LHCN-M2 (cell line): ENCODE measurements at regions not wholly inside any gene's neighbourhood (a gene's known extent, or its start where the extent isn't known, plus 50 kb on each side); places are given as distances from the start of the nearest gene placed in this dataset.
"Not testable (repeated sequence)": the region's sequence is repeated elsewhere in the genome, so short reads cannot be mapped to it uniquely, and the experiment has no call there.

Source experiments
- DNase-seq: peaks from one replicate; pipeline ENCODE4 v3.0.0-alpha.2; 2012; ENCODE audit warnings: low read depth

GRCh38 chr18:78499586-78499985 is 480.0 kb upstream of the SALL3 start:
- no peak for DNase-seq

GRCh38 chr18:78501251-78501650 is 478.4 kb upstream of the SALL3 start:
- no peak for DNase-seq

- no peak for DNase-seq
Measured at GRCh38 chr18:78503129-78503528, 476.5 kb upstream of the SALL3 start.

GRCh38 chr18:78505851-78506461 is 473.7 kb upstream of the SALL3 start:
- no peak for DNase-seq

GRCh38 chr18:78507217-78507616 is 472.4 kb upstream of the SALL3 start:
- no peak for DNase-seq

- not testable (repeated sequence) for DNase-seq
Measured at GRCh38 chr18:78508228-78508824, 471.3 kb upstream of the SALL3 start.

- no peak for DNase-seq
Measured at GRCh38 chr18:78510091-78510490, 469.5 kb upstream of the SALL3 start.

- no peak for DNase-seq
Measured at GRCh38 chr18:78510636-78511035, 469.0 kb upstream of the SALL3 start.

GRCh38 chr18:78511666-78512601 is 467.7 kb upstream of the SALL3 start:
- no peak for DNase-seq

GRCh38 chr18:78514910-78515670 is 464.5 kb upstream of the SALL3 start:
- no peak for DNase-seq

- no peak for DNase-seq
Measured at GRCh38 chr18:78517328-78517727, 462.3 kb upstream of the SALL3 start.

GRCh38 chr18:78517973-78518372 is 461.6 kb upstream of the SALL3 start:
- DNase-seq = no peak

GRCh38 chr18:78518805-78519204 is 460.8 kb upstream of the SALL3 start:
- no peak for DNase-seq

GRCh38 chr18:78519394-78520062 is 460.1 kb upstream of the SALL3 start:
- no peak for DNase-seq

GRCh38 chr18:78521136-78521535 is 458.5 kb upstream of the SALL3 start:
- DNase-seq = no peak

- DNase-seq = no peak
Measured at GRCh38 chr18:78521744-78522143, 457.9 kb upstream of the SALL3 start.

- no peak for DNase-seq
Measured at GRCh38 chr18:78522507-78522906, 457.1 kb upstream of the SALL3 start.

- no peak for DNase-seq
Measured at GRCh38 chr18:78523850-78524249, 455.8 kb upstream of the SALL3 start.

- DNase-seq = peak; percentile 2
Measured at GRCh38 chr18:78525366-78526111, 454.1 kb upstream of the SALL3 start.

GRCh38 chr18:78526275-78526674 is 453.3 kb upstream of the SALL3 start:
- DNase-seq = no peak
